ENCODE measurements at regions not wholly inside any gene's neighbourhood (a gene's known extent, or its start where the extent isn't known, plus 50 kb on each side); places are given as distances from the start of the nearest gene placed in this dataset.

GRCh38 chr12:77362509-77363210 lies 297.3 kb upstream of the E2F7 start:
- Histone ChIP-seq H3K4me1 (ENCODE audit: control insufficient read depth, insufficient read depth, low read length) (no peaks in the 10 kb centered on the region), H3K9me3 (ENCODE audit: control insufficient read depth, insufficient read depth, low read depth, low read length) (no peaks in the 10 kb centered on the region; the same call in 1 of the 2 replicates), H3K36me3 (ENCODE audit: control insufficient read depth in 2 of 2, insufficient read depth in 1 of 2, low read length in 2 of 2) (no peaks in the 10 kb centered on the region), H3K4me3 (ENCODE audit: low read depth, low read length) (no peak overlapping the region), H3K27ac (ENCODE audit: extremely low read depth, low read depth, low read length) (no peak overlapping the region)
- ChIA-PET CTCF (interaction anchor here (0.6 kb wide), 1 partner anchor 571 kb away, joined by 4 read pairs; no protein-coding TSS in a partner anchor), POLR2A (no interaction called here)
- TF ChIP-seq KLF9 (tag by site-specific recombination; IDR thresholded peaks at IDR 0.05; ENCODE audit: low read depth) (no peak), ZFP69B (tag by site-specific recombination; IDR thresholded peaks at IDR 0.05) (no peak), ZNF140 (tag by site-specific recombination; IDR thresholded peaks at IDR 0.05) (no peak), ZNF292 (tag by site-specific recombination; IDR thresholded peaks at IDR 0.05; ENCODE audit: borderline replicate concordance, low read depth) (no peak), ZNF433 (tag by site-specific recombination; IDR thresholded peaks at IDR 0.05; ENCODE audit: low read depth) (no peak), ZNF560 (tag by site-specific recombination; IDR thresholded peaks at IDR 0.05; ENCODE audit: borderline replicate concordance) (no peak), ZNF658 (tag by site-specific recombination; IDR thresholded peaks at IDR 0.05) (no peak), ZNF530 (tag by site-specific recombination; IDR thresholded peaks at IDR 0.05; ENCODE audit: low read depth) (no peak), REPIN1 (tag by site-specific recombination; IDR thresholded peaks at IDR 0.05; ENCODE audit: low read depth) (no peak), SETDB1 (IDR thresholded peaks at IDR 0.05; ENCODE audit: insufficient read length, low read length) (no peak), ATF2 (tag by site-specific recombination; IDR thresholded peaks at IDR 0.05; ENCODE audit: low read depth) (no peak), ZNF350 (tag by site-specific recombination; IDR thresholded peaks at IDR 0.05) (no peak), ZNF2 (tag by site-specific recombination; IDR thresholded peaks at IDR 0.05) (no peak), ZNF549 (tag by site-specific recombination; IDR thresholded peaks at IDR 0.05) (no peak), PRDM10 (tag by site-specific recombination; IDR thresholded peaks at IDR 0.05) (no peak), ZBTB48 (tag by site-specific recombination; IDR thresholded peaks at IDR 0.05) (no peak), ZNF768 (tag by site-specific recombination; IDR thresholded peaks at IDR 0.05) (no peak), ZBTB21 (tag by site-specific recombination; IDR thresholded peaks at IDR 0.05) (no peak)
- TF ChIP-seq, protein P1, sequence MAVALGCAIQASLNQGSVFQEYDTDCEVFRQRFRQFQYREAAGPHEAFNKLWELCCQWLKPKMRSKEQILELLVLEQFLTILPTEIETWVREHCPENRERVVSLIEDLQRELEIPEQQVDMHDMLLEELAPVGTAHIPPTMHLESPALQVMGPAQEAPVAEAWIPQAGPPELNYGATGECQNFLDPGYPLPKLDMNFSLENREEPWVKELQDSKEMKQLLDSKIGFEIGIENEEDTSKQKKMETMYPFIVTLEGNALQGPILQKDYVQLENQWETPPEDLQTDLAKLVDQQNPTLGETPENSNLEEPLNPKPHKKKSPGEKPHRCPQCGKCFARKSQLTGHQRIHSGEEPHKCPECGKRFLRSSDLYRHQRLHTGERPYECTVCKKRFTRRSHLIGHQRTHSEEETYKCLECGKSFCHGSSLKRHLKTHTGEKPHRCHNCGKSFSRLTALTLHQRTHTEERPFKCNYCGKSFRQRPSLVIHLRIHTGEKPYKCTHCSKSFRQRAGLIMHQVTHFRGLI (tag by site-specific recombination; IDR thresholded peaks at IDR 0.05), result no peak
- TF ChIP-seq, protein P2, sequence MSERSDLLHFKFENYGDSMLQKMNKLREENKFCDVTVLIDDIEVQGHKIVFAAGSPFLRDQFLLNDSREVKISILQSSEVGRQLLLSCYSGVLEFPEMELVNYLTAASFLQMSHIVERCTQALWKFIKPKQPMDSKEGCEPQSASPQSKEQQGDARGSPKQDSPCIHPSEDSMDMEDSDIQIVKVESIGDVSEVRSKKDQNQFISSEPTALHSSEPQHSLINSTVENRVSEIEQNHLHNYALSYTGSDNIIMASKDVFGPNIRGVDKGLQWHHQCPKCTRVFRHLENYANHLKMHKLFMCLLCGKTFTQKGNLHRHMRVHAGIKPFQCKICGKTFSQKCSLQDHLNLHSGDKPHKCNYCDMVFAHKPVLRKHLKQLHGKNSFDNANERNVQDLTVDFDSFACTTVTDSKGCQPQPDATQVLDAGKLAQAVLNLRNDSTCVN (tag by site-specific recombination; optimal IDR thresholded peaks at IDR 0.05), result no peak

Measured in HEK293 (cell line).